PC-9 (cell line): ENCODE measurements at regions not wholly inside any gene's neighbourhood (a gene's known extent, or its start where the extent isn't known, plus 50 kb on each side); places are given as distances from the start of the nearest gene placed in this dataset.

Source experiments
- BruUV-seq: library from RNA; stranded (reverse); fragments of 400-500 nt; replicated peaks from 2 replicates; lab custom pipeline; 2021; lab: Mats Ljungman, UMichigan
- CTCF ChIA-PET: fragments of 300-600 bp; sonication (Branson Sonifier 250); formaldehyde crosslinking; loops from one replicate; lab custom pipeline; 2022; ENCODE audit warnings: antibody characterized with exemption; lab: Charles Lee
- POLR2A ChIA-PET: fragments of 300-600 bp; sonication (Branson Sonifier 250); formaldehyde crosslinking; loops from one replicate; lab custom pipeline; 2022; ENCODE audit warnings: antibody characterized with exemption; ENCODE audit not compliant: unreplicated experiment; lab: Charles Lee
- DNase-seq, 2 experiments: peaks; one replicate each; pipeline versions ENCODE4 v3.0.0 to v3.0.0-alpha.2; 2015 to 2022; ENCODE audit warnings: mixed read lengths in 1 of 2
- H2AFZ ChIP-seq: fragments of 200-600 bp; sonication (generic); 2 replicates; pipeline ENCODE4 v1.8.1; 2017; ENCODE audit warnings: antibody characterized with exemption
- H3F3A ChIP-seq: fragments of 200-600 bp; sonication (generic); 2 replicates; pipeline ENCODE4 v1.8.1; 2017; ENCODE audit warnings: antibody characterized with exemption, mild to moderate bottlenecking, low read depth; ENCODE audit not compliant: insufficient read depth
- H3K27ac ChIP-seq: fragments of 200-600 bp; sonication (generic); 2 replicates; pipeline ENCODE4 v1.6.1; 2016; ENCODE audit warnings: mixed run types
- H3K27me3 ChIP-seq: fragments of 200-600 bp; sonication (generic); 2 replicates; pipeline ENCODE4 v1.6.1; 2016; ENCODE audit warnings: low read depth, mixed run types; ENCODE audit not compliant: insufficient read depth
- H3K36me3 ChIP-seq: fragments of 200-600 bp; sonication (generic); 2 replicates; pipeline ENCODE4 v1.6.1; 2016; ENCODE audit warnings: low read depth, mixed run types
- H3K4me1 ChIP-seq: fragments of 200-600 bp; sonication (generic); replicated peaks from 2 replicates; pipeline ENCODE4 v1.6.1; 2016; ENCODE audit warnings: mixed run types; ENCODE audit not compliant: insufficient read depth
- H3K4me2 ChIP-seq: fragments of 200-600 bp; sonication (generic); 2 replicates; pipeline ENCODE4 v1.6.1; 2017; ENCODE audit warnings: mixed run types
- H3K4me3 ChIP-seq: fragments of 200-600 bp; sonication (generic); 2 replicates; pipeline ENCODE4 v1.6.1; 2016; ENCODE audit warnings: mixed run types
- H3K79me2 ChIP-seq: fragments of 200-600 bp; sonication (generic); 2 replicates; pipeline ENCODE4 v1.6.1; 2017; ENCODE audit warnings: low read depth, mixed run types
- H3K9me2 ChIP-seq: fragments of 200-600 bp; sonication (generic); 2 replicates; pipeline ENCODE4 v1.8.1; 2017; ENCODE audit warnings: mild to moderate bottlenecking; ENCODE audit not compliant: insufficient read depth
- H3K9me3 ChIP-seq: fragments of 200-600 bp; sonication (generic); 2 replicates; pipeline ENCODE4 v1.8.1; 2016; ENCODE audit warnings: low read depth; ENCODE audit not compliant: insufficient read depth
- H4K20me1 ChIP-seq: fragments of 200-600 bp; sonication (generic); 2 replicates; pipeline ENCODE4 v1.8.1; 2017; ENCODE audit not compliant: insufficient read depth
- CTCF ChIP-seq: fragments of 200-600 bp; sonication (generic); conservative IDR thresholded peaks from 2 replicates; pipeline ENCODE4 v1.6.1; 2017; ENCODE audit warnings: mixed run types, antibody characterized with exemption, mild to moderate bottlenecking, moderate library complexity
- EZH2 ChIP-seq: fragments of 200-600 bp; sonication (generic); IDR thresholded peaks from 2 replicates; pipeline ENCODE4 v1.8.0; 2017; ENCODE audit warnings: antibody characterized with exemption, low read depth
- intact Hi-C: fragments of 100-400 bp; cut with micrococcal nuclease; formaldehyde crosslinking; loops from one replicate; pipeline ENCODE4 v1.10.0; 2022; ENCODE audit not compliant: unreplicated experiment

DNA sequence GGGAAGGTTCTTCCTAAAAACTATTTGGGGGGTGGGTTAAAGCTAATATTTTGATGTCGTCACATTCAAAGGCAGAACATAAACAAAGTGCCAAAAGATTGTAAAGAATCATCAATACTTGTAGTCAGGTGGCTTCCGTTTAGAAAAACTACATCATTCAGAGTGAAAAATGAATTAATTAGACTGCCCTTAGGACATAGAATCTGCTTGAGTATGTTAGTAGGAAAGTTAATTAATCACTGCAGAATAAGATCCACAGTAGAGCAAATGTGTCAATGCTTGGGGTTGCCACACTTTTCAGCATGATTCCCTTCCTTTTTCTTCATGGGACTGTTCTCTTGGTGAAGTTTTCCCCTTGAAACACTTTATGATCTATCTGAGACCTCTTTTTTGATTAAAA is 166.8 kb upstream of the MTNR1B start:
- H3F3A ChIP-seq: no peaks in the 10 kb centered on the region
- H2AFZ ChIP-seq: no peak overlapping the region
- no TSS peak for BruUV-seq
- no peak for TF ChIP-seq CTCF
- TF ChIP-seq EZH2: no peak
- no peaks in the 10 kb centered on the region for H3K27me3 ChIP-seq
- no peaks in the 10 kb centered on the region for H3K36me3 ChIP-seq
- no peaks in the 10 kb centered on the region for H3K79me2 ChIP-seq
- H4K20me1 ChIP-seq: no peaks in the 10 kb centered on the region
- peaks cover 5% of the 10 kb centered on the region; the same call in 1 of the 2 replicates for H3K9me3 ChIP-seq
- H3K9me2 ChIP-seq: no peaks in the 10 kb centered on the region
- intact Hi-C loops: no loop called here
- no peak for DNase-seq
- ChIA-PET POLR2A (no interaction called here), CTCF (no interaction called here)
- H3K4me1 ChIP-seq: no peaks in the 10 kb centered on the region
- H3K27ac ChIP-seq: no peak overlapping the region
- no peak overlapping the region for H3K4me3 ChIP-seq
- no peak overlapping the region for H3K4me2 ChIP-seq

DNA sequence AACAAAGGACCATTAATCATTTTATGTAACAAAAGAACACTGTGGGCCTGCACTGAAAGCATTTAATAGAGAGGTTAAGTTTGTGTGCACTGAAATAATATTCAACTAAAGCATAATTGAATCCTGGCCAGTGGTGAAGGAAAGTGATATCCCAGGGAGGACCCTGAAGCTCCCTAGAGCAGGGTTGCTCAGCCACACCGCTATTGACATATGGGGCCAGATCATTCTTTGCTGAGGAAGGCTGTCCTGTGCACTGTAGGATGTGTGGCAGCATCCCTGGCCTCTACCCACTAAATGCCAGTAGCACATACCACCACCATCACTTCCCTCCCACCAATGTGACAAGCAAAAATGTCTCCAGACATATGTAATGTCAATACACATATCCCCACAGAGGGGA is 166.1 kb upstream of the MTNR1B start:
- Histone ChIP-seq H3K4me1 (no peaks in the 10 kb centered on the region), H3F3A (no peaks in the 10 kb centered on the region), H3K36me3 (no peaks in the 10 kb centered on the region), H3K27me3 (no peaks in the 10 kb centered on the region), H3K27ac (no peak overlapping the region), H3K79me2 (no peaks in the 10 kb centered on the region), H2AFZ (no peak overlapping the region), H3K4me3 (no peak overlapping the region), H3K9me2 (no peaks in the 10 kb centered on the region), H3K9me3 (peaks cover 5% of the 10 kb centered on the region; the same call in 1 of the 2 replicates), H4K20me1 (no peaks in the 10 kb centered on the region), H3K4me2 (no peak overlapping the region)
- TF ChIP-seq EZH2 (no peak), CTCF (no peak)
- CTCF ChIA-PET: no interaction called here
- intact Hi-C loops: no loop called here
- BruUV-seq: no TSS peak
- DNase-seq: no peak
- POLR2A ChIA-PET: no interaction called here

- Histone ChIP-seq H3F3A (no peaks in the 10 kb centered on the region), H2AFZ (no peak overlapping the region), H3K36me3 (no peaks in the 10 kb centered on the region), H3K27me3 (no peaks in the 10 kb centered on the region), H4K20me1 (no peaks in the 10 kb centered on the region), H3K79me2 (no peaks in the 10 kb centered on the region), H3K9me3 (no peaks in the 10 kb centered on the region), H3K27ac (no peak overlapping the region), H3K9me2 (no peaks in the 10 kb centered on the region), H3K4me2 (no peak overlapping the region), H3K4me1 (no peaks in the 10 kb centered on the region), H3K4me3 (no peak overlapping the region)
- CTCF ChIA-PET: no interaction called here
- TF ChIP-seq EZH2 (no peak), CTCF (no peak)
- no peak for DNase-seq
- intact Hi-C loops: no loop called here
- BruUV-seq: no TSS peak
- POLR2A ChIA-PET: no interaction called here
These were observed 165.0 kb upstream of the MTNR1B start for GRCh38 chr11:92804388-92804966.
